ENCODE measurements at regions not wholly inside any gene's neighbourhood (a gene's known extent, or its start where the extent isn't known, plus 50 kb on each side); places are given as distances from the start of the nearest gene placed in this dataset.

- TF ChIP-seq POLR2A (IDR thresholded peaks at IDR 0.05), result no peak
- TF ChIP-seq, protein P1, sequence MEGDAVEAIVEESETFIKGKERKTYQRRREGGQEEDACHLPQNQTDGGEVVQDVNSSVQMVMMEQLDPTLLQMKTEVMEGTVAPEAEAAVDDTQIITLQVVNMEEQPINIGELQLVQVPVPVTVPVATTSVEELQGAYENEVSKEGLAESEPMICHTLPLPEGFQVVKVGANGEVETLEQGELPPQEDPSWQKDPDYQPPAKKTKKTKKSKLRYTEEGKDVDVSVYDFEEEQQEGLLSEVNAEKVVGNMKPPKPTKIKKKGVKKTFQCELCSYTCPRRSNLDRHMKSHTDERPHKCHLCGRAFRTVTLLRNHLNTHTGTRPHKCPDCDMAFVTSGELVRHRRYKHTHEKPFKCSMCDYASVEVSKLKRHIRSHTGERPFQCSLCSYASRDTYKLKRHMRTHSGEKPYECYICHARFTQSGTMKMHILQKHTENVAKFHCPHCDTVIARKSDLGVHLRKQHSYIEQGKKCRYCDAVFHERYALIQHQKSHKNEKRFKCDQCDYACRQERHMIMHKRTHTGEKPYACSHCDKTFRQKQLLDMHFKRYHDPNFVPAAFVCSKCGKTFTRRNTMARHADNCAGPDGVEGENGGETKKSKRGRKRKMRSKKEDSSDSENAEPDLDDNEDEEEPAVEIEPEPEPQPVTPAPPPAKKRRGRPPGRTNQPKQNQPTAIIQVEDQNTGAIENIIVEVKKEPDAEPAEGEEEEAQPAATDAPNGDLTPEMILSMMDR (IDR thresholded peaks at IDR 0.05), result no peak
- Histone ChIP-seq H3K4me1 (no peaks in the 10 kb centered on the region), H3K9me3 (no peaks in the 10 kb centered on the region), H3K36me3 (replicated peaks in 1 of 2; ENCODE audit: insufficient read depth in 1 of 2, low read depth in 2 of 2) (no peaks in the 10 kb centered on the region), H3K27ac (no peak overlapping the region), H3K4me3 (no peak overlapping the region), H3K27me3 (no peaks in the 10 kb centered on the region)
- WGBS, 2 donors, result 77 to 79% methylated on average over 2 of the region's 2 CpGs
- no peak for ATAC-seq
- intact Hi-C loops (cut with DNase I), result no loop called here
- no peak for DNase-seq
Measured at GRCh38 chr5:65068410-65068809, 299.7 kb downstream of the CWC27 start.

- Histone ChIP-seq H3K9me3 (no peaks in the 10 kb centered on the region), H3K27ac (no peak overlapping the region), H3K27me3 (no peaks in the 10 kb centered on the region), H3K4me3 (no peak overlapping the region), H3K4me1 (no peaks in the 10 kb centered on the region), H3K36me3 (replicated peaks in 1 of 2; ENCODE audit: insufficient read depth in 1 of 2, low read depth in 2 of 2) (no peaks in the 10 kb centered on the region)
- intact Hi-C loops (cut with DNase I), result no loop called here
- TF ChIP-seq, protein P1 (IDR thresholded peaks at IDR 0.05), result no peak
- TF ChIP-seq POLR2A (IDR thresholded peaks at IDR 0.05), result no peak
- ATAC-seq (no peak), DNase-seq (no peak)
- 63 to 67% methylated on average over 1 of the region's 1 CpG for WGBS, 2 donors
Measured at GRCh38 chr5:65070026-65070425, 301.3 kb downstream of the CWC27 start.

GRCh38 chr5:65072850-65073249 is 304.1 kb downstream of the CWC27 start:
- 68 to 73% methylated on average over 8 of the region's 8 CpGs for WGBS, 2 donors
- Histone ChIP-seq H3K4me1 (no peaks in the 10 kb centered on the region), H3K27ac (no peak overlapping the region), H3K9me3 (no peaks in the 10 kb centered on the region), H3K4me3 (no peak overlapping the region), H3K36me3 (replicated peaks in 1 of 2; ENCODE audit: insufficient read depth in 1 of 2, low read depth in 2 of 2) (no peaks in the 10 kb centered on the region), H3K27me3 (no peaks in the 10 kb centered on the region)
- intact Hi-C loops (cut with DNase I), result no loop called here
- DNase-seq (no peak), ATAC-seq (no peak)
- TF ChIP-seq, protein P1 (IDR thresholded peaks at IDR 0.05), result no peak
- TF ChIP-seq POLR2A (IDR thresholded peaks at IDR 0.05), result no peak

DNA sequence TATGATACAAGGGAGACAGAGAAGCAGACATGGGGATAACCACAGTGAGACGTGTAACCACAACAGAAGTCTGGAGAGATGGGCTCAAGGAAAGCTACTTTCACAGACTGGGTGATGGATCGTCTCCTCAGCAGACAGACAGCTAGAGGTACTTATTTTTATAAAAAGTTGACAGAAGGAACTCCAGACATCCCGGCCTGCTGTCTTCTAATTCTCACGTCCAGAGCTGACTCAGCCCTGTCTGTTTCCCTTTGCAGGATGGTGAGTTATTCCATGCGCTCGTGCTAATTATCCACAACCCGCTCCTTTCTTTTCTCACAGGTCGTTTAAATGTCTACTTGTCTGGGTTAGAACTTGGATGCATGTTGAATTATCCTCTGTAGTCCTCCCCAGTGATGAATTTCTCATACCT is 304.5 kb downstream of the CWC27 start:
- no peaks in the 10 kb centered on the region for H3K9me3 ChIP-seq
- intact Hi-C loops (cut with DNase I), result no loop called here
- no peak for TF ChIP-seq POLR2A (IDR thresholded peaks at IDR 0.05)
- 63 to 68% methylated on average over 8 of the region's 8 CpGs for WGBS, 2 donors
- H3K27me3 ChIP-seq, result no peaks in the 10 kb centered on the region
- H3K4me1 ChIP-seq, result no peaks in the 10 kb centered on the region
- no peak for DNase-seq
- H3K36me3 ChIP-seq (replicated peaks in 1 of 2; ENCODE audit: insufficient read depth in 1 of 2, low read depth in 2 of 2), result no peaks in the 10 kb centered on the region
- H3K4me3 ChIP-seq, result no peak overlapping the region
- H3K27ac ChIP-seq, result no peak overlapping the region
- no peak for ATAC-seq

- TF ChIP-seq, protein P1 (IDR thresholded peaks at IDR 0.05), result no peak
- TF ChIP-seq POLR2A (IDR thresholded peaks at IDR 0.05), result no peak
- no peaks in the 10 kb centered on the region for H3K27me3 ChIP-seq
- H3K4me3 ChIP-seq, result no peak overlapping the region
- intact Hi-C loops (cut with DNase I), result no loop called here
- no peaks in the 10 kb centered on the region for H3K9me3 ChIP-seq
- no peak for DNase-seq
- no peaks in the 10 kb centered on the region for H3K36me3 ChIP-seq (replicated peaks in 1 of 2; ENCODE audit: insufficient read depth in 1 of 2, low read depth in 2 of 2)
- no peak overlapping the region for H3K27ac ChIP-seq
- no peak for ATAC-seq
- 69 to 92% methylated on average over 2 of the region's 2 CpGs for WGBS, 2 donors
- H3K4me1 ChIP-seq, result no peaks in the 10 kb centered on the region
Measured at GRCh38 chr5:65075623-65076250, 307.0 kb downstream of the CWC27 start.

All from body of pancreas (tissue), 4 donors.